ENCODE measurements at regions not wholly inside any gene's neighbourhood (a gene's known extent, or its start where the extent isn't known, plus 50 kb on each side); places are given as distances from the start of the nearest gene placed in this dataset.

DNA sequence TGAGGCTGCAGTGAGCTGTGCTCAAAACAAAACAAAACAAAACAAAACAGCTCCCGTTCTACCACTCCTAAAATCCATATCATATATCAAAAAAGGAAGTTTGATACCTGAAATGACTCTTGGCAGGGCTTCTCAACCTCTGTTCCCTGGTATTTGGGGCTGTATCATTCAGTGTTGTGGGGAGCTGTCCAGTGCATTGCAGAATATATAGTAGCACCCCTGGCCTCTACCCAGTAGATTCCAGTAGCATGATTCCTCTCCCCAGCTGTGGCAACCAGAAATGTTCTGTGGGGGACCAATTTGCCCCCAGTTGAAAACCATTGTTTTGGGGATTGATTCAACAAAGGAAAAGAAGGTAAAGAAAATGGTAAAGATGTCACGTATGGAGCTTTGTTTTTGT is 238.9 kb downstream of the PRL start:
- H3K56ac ChIP-seq (ENCODE audit: extremely low read depth, insufficient read depth, low read length) = no peak overlapping the region
- dilution Hi-C loops (cut with HindIII; ENCODE audit: low sequenced_read_pairs, unreplicated experiment) = no loop called here
- H3K4me1 ChIP-seq (ENCODE audit: control insufficient read depth, insufficient read depth, low read length) = no peaks in the 10 kb centered on the region
- intact Hi-C loops (cut with micrococcal nuclease) = no loop called here
- no peak overlapping the region for H3K4ac ChIP-seq (ENCODE audit: low read depth, low read length)
- H3K14ac ChIP-seq (replicated peaks; ENCODE audit: low read depth, low read length) = no peak overlapping the region
- no peak overlapping the region for H4K91ac ChIP-seq (ENCODE audit: insufficient read depth, low read depth, low read length)
- peaks cover 3% of the 10 kb centered on the region; the same call in 1 of the 2 replicates for H3K9me3 ChIP-seq (ENCODE audit: control insufficient read depth, insufficient read depth, low read length)
- no peak overlapping the region for H2AK5ac ChIP-seq (ENCODE audit: low read depth, low read length)
- no peak overlapping the region for H2AFZ ChIP-seq (replicated peaks; ENCODE audit: low read length, poor library complexity)
- no peak overlapping the region for H3K4me3 ChIP-seq (ENCODE audit: insufficient read depth, low read depth, low read length)
- H3K36me3 ChIP-seq (ENCODE audit: control insufficient read depth, insufficient read depth, low read length) = peaks cover 4% of the 10 kb centered on the region; the same call in 1 of the 2 replicates
- H3K9ac ChIP-seq (ENCODE audit: low read depth, low read length) = no peak overlapping the region
- H2BK120ac ChIP-seq (ENCODE audit: low read depth, low read length) = no peak overlapping the region
- no peak overlapping the region for H3K23ac ChIP-seq (ENCODE audit: low read depth, low read length)
- ChIA-PET CTCF (interaction anchor here (0.6 kb wide), 1 partner anchor 705 kb away, joined by 3 read pairs; no protein-coding TSS in a partner anchor), POLR2A (ENCODE audit: unreplicated experiment) (interaction anchor here (0.6 kb wide), 1 partner anchor 918 kb away, joined by 3 read pairs; no protein-coding TSS in a partner anchor)
- no peak overlapping the region for H4K5ac ChIP-seq (ENCODE audit: low read depth, low read length)
- no peak overlapping the region for H3K27ac ChIP-seq (ENCODE audit: insufficient read depth, low read length)
- no peak overlapping the region for H3K18ac ChIP-seq (ENCODE audit: low read depth, low read length)
- H4K20me1 ChIP-seq (ENCODE audit: insufficient read depth, low read length) = no peaks in the 10 kb centered on the region
- peak; percentile 79 for ATAC-seq (ENCODE audit: low read depth)
- no peak overlapping the region for H3K4me2 ChIP-seq (ENCODE audit: low read depth, low read length)
- no TSS peak for BruUV-seq (replicated peaks)
- no peak overlapping the region for H2BK20ac ChIP-seq (ENCODE audit: low read depth, low read length)
- H3K9me1 ChIP-seq (ENCODE audit: insufficient read depth, low read length) = no peaks in the 10 kb centered on the region
- DNase-seq = peak; percentile 31
- H2AK9ac ChIP-seq (replicated peaks; ENCODE audit: low read depth, low read length, poor library complexity) = no peak overlapping the region
- no peaks in the 10 kb centered on the region for H3K27me3 ChIP-seq (ENCODE audit: control insufficient read depth, insufficient read depth, low read length)
- WGBS, 2 experiments (ENCODE audit: extremely low coverage in 2 of 2, insufficient read length in 1 of 2) = no CpG with 5 or more reads among the region's 2 CpGs
- H2BK5ac ChIP-seq (ENCODE audit: low read depth, low read length, poor library complexity, severe bottlenecking) = no peak overlapping the region
- no peak overlapping the region for H4K8ac ChIP-seq (ENCODE audit: low read depth in 2 of 2, low read length in 2 of 2)
- TF ChIP-seq, protein P1, sequence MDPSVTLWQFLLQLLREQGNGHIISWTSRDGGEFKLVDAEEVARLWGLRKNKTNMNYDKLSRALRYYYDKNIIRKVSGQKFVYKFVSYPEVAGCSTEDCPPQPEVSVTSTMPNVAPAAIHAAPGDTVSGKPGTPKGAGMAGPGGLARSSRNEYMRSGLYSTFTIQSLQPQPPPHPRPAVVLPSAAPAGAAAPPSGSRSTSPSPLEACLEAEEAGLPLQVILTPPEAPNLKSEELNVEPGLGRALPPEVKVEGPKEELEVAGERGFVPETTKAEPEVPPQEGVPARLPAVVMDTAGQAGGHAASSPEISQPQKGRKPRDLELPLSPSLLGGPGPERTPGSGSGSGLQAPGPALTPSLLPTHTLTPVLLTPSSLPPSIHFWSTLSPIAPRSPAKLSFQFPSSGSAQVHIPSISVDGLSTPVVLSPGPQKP (IDR thresholded peaks at IDR 0.05; ENCODE audit: borderline replicate concordance, low read depth, low read length) = no peak
- no peaks in the 10 kb centered on the region for H3K79me1 ChIP-seq (ENCODE audit: low read depth in 1 of 2, low read length in 2 of 2)
- in situ Hi-C loops (cut with MboI; ENCODE audit: low sequenced_read_pairs) = no loop called here
- H2BK15ac ChIP-seq (ENCODE audit: low read depth, low read length) = no peak overlapping the region
